ENCODE measurements at regions not wholly inside any gene's neighbourhood (a gene's known extent, or its start where the extent isn't known, plus 50 kb on each side); places are given as distances from the start of the nearest gene placed in this dataset.
"Not testable (repeated sequence)": the region's sequence is repeated elsewhere in the genome, so short reads cannot be mapped to it uniquely, and the experiment has no call there.

DNA sequence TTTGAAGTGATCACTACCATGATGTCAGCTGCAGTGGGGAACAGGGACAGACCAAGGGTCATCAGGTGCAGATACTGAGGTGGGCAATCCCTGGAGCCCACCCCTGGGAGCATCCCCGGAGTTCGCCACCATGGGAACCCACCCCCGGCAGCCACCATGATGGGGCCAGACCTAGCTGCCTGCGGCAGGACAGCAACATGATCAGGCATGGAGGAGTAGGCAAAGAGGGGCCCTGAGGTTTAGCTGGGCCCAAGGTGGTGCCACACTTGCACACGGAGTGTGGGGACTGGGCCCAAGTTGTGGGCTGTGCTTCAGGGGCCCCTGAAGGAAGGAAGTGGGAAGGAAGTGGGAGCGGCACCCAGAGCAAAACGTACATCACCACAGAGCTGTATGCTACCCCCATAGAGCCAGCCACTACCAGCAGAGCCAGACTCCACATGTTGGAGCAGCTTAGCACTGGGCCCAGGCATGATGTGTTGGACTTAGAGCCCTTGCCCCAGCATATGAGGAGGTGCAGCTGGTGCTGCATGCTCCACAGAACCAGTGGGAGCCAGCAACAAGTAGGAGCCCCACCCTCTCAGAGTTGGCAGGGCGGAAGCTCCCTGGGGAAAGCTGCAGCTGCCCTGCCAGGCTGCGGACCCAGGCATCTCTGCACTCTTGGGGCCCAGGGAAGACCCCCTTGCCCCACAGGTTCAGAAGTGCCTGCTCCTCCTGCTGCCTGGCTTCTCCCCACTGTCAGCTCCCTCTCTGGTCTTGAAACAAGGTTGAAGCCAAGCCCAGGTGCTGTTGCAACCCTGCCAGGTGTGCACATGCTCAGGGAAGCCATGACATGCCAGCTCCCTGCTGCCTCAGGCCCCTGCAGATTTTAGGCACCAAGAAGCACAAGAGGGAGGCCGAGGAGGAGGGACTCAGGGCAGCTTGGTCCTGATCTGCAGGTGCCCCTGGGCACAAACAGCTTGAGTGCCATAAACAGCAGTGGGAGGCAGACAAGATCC, 515.3 kb downstream of the ZBBX start:
- TF ChIP-seq, protein P1, sequence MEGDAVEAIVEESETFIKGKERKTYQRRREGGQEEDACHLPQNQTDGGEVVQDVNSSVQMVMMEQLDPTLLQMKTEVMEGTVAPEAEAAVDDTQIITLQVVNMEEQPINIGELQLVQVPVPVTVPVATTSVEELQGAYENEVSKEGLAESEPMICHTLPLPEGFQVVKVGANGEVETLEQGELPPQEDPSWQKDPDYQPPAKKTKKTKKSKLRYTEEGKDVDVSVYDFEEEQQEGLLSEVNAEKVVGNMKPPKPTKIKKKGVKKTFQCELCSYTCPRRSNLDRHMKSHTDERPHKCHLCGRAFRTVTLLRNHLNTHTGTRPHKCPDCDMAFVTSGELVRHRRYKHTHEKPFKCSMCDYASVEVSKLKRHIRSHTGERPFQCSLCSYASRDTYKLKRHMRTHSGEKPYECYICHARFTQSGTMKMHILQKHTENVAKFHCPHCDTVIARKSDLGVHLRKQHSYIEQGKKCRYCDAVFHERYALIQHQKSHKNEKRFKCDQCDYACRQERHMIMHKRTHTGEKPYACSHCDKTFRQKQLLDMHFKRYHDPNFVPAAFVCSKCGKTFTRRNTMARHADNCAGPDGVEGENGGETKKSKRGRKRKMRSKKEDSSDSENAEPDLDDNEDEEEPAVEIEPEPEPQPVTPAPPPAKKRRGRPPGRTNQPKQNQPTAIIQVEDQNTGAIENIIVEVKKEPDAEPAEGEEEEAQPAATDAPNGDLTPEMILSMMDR (IDR thresholded peaks at IDR 0.05; ENCODE audit: low read depth, low read length, missing control alignments): no peak
- DNase-seq (ENCODE audit: low read depth): no peak
- in situ Hi-C loops (cut with HindIII; ENCODE audit: low sequenced_read_pairs): no loop called here
- no peak overlapping the region for H3K4me3 ChIP-seq (ENCODE audit: low read depth, low read length)

GRCh38 chr3:166860217-166860616, 519.9 kb downstream of the ZBBX start:
- in situ Hi-C loops (cut with HindIII; ENCODE audit: low sequenced_read_pairs): no loop called here
- no peak for DNase-seq (ENCODE audit: low read depth)
- TF ChIP-seq, protein P1 (IDR thresholded peaks at IDR 0.05; ENCODE audit: low read depth, low read length, missing control alignments): no peak
- no peak overlapping the region for H3K4me3 ChIP-seq (ENCODE audit: low read depth, low read length)

DNA sequence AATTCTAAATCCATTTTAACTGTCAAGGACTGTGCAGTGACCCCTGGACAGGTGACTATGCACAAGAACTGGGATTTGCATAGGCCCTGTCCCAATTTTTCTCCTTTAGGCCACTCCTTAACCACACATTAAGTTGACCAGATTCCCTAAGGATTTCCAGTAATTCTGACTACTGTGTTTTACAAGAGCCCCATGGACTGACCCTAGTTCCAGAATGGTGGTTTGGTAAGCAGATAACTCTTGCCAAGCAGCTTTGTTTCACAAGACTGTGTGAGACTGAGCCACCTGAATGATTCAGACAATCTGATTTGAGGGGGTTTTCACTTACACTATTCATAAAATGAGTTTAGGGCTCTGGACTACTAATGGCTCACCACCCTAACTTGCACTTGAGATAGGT, 535.8 kb downstream of the ZBBX start:
- in situ Hi-C loops (cut with HindIII; ENCODE audit: low sequenced_read_pairs): no loop called here
- TF ChIP-seq, protein P1 (IDR thresholded peaks at IDR 0.05; ENCODE audit: low read depth, low read length, missing control alignments): no peak
- no peak overlapping the region for H3K4me3 ChIP-seq (ENCODE audit: low read depth, low read length)
- no peak for DNase-seq (ENCODE audit: low read depth)

DNA sequence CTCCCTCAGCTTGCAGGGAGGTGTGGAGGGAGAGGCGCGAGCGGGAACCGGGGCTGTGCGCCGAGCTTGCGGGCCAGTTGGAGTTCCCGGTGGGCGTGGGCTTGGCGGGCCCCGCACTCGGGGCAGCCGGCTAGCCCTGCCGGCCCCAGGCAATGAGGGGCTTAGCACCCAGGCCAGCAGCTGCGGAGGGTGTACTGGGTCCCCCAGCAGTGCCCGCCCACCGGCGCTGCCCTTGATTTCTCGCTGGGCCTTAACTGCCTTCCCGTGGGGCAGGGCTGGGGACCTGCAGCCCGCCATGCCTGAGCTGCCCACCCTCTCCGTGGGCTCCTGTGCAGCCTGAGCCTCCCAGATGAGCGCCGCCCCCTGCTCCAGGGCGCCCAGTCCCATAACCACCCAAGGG, 537.3 kb downstream of the ZBBX start:
- H3K4me3 ChIP-seq (ENCODE audit: low read depth, low read length); DNase-seq (ENCODE audit: low read depth); in situ Hi-C loops (cut with HindIII; ENCODE audit: low sequenced_read_pairs): not testable (repeated sequence)

GRCh38 chr3:166837535-166837934, 542.6 kb downstream of the ZBBX start:
- DNase-seq (ENCODE audit: low read depth): no peak
- in situ Hi-C loops (cut with HindIII; ENCODE audit: low sequenced_read_pairs): no loop called here
- TF ChIP-seq, protein P1 (IDR thresholded peaks at IDR 0.05; ENCODE audit: low read depth, low read length, missing control alignments): peak; percentile 27

DNA sequence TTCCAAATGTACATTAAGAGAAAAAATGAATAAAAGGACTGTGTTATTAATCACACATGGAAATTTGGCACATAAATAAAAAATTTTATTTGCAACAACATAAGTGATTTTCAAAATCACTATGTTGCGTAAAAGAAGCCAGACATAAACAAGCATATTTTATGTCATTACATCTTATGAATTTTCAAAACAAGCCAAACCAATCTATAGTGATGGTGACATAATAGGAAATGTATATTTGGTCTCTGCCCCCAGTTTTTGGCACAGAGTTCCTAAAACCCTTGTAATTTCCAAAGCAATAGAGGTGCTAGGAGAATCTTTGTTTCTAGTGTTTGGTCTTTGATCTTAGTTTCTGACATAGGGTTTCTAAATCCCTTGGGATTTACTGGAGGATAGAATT, 543.3 kb downstream of the ZBBX start:
- TF ChIP-seq, protein P1 (IDR thresholded peaks at IDR 0.05; ENCODE audit: low read depth, low read length, missing control alignments): no peak
- no peak overlapping the region for H3K4me3 ChIP-seq (ENCODE audit: low read depth, low read length)
- DNase-seq (ENCODE audit: low read depth): no peak
- in situ Hi-C loops (cut with HindIII; ENCODE audit: low sequenced_read_pairs): no loop called here

More at GRCh38 chr3:166837535-166837934, 542.6 kb downstream of the ZBBX start:
- no peak overlapping the region for H3K4me3 ChIP-seq (ENCODE audit: low read depth, low read length)

- TF ChIP-seq, protein P1 (IDR thresholded peaks at IDR 0.05; ENCODE audit: low read depth, low read length, missing control alignments): no peak
Measured at GRCh38 chr3:166829896-166830295, 550.2 kb downstream of the ZBBX start.

More at GRCh38 chr3:166829896-166830295, 550.2 kb downstream of the ZBBX start:
- in situ Hi-C loops (cut with HindIII; ENCODE audit: low sequenced_read_pairs): no loop called here
- no peak for DNase-seq (ENCODE audit: low read depth)
- no peak overlapping the region for H3K4me3 ChIP-seq (ENCODE audit: low read depth, low read length)
